SJSA1 (cell line): ENCODE measurements at regions not wholly inside any gene's neighbourhood (a gene's known extent, or its start where the extent isn't known, plus 50 kb on each side); places are given as distances from the start of the nearest gene placed in this dataset.
"Not testable (repeated sequence)": the region's sequence is repeated elsewhere in the genome, so short reads cannot be mapped to it uniquely, and the experiment has no call there.

Source experiments
- DNase-seq, 2 experiments: peaks; one replicate each; pipeline ENCODE4 v3.0.0-alpha.2; 2015 to 2020; ENCODE audit warnings: low spot score in 2 of 2, low read depth in 1 of 2
- H3K27ac ChIP-seq: fragments of 250-450 bp; sonication (Bioruptor Pico); 2 replicates; pipeline ENCODE4 v1.5.1; 2020; ENCODE audit warnings: mild to moderate bottlenecking, moderate library complexity
- H3K27me3 ChIP-seq: fragments of 250-450 bp; sonication (Bioruptor Pico); replicated peaks from 2 replicates; pipeline ENCODE4 v1.5.1; 2020; ENCODE audit warnings: mild to moderate bottlenecking, moderate library complexity
- H3K36me3 ChIP-seq: fragments of 250-450 bp; sonication (Bioruptor Pico); 2 replicates; pipeline ENCODE4 v1.5.1; 2020; ENCODE audit warnings: mild to moderate bottlenecking
- H3K4me1 ChIP-seq: fragments of 250-450 bp; sonication (Bioruptor Pico); replicated peaks from 2 replicates; pipeline ENCODE4 v1.6.1; 2021; ENCODE audit warnings: mild to moderate bottlenecking
- H3K4me3 ChIP-seq: fragments of 250-450 bp; sonication (Bioruptor Pico); 2 replicates; pipeline ENCODE4 v1.5.1; 2020; ENCODE audit warnings: mild to moderate bottlenecking
- H3K9me3 ChIP-seq: fragments of 250-450 bp; sonication (Bioruptor Pico); replicated peaks from 2 replicates; pipeline ENCODE4 v1.5.1; 2020; ENCODE audit warnings: mild to moderate bottlenecking

DNA sequence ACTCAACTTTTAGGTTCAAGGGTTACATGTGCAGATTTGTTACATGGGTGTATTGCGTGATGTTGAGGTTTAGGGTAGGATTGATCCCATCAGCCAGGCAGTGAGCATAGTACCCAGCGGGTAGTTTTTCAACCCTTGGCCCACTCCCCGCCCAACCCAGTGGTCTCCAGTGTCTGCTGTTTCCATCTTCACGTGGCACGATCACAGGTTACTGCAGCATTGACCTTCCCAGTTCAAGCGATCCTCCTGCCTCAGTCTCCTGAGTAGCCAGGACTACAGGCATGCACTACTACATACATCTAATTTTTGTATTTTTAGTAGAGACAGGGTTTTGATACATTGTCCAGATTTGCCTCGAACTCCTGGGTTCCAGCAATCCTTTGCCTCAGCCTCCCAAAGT is 905.7 kb upstream of the ZNF722 start:
- Histone ChIP-seq H3K27ac (no peak overlapping the region), H3K27me3 (no peaks in the 10 kb centered on the region), H3K4me1 (no peaks in the 10 kb centered on the region), H3K36me3 (no peaks in the 10 kb centered on the region), H3K4me3 (no peak overlapping the region), H3K9me3 (peaks cover 7% of the 10 kb centered on the region; the same call in 1 of the 2 replicates)
- no peak for DNase-seq

DNA sequence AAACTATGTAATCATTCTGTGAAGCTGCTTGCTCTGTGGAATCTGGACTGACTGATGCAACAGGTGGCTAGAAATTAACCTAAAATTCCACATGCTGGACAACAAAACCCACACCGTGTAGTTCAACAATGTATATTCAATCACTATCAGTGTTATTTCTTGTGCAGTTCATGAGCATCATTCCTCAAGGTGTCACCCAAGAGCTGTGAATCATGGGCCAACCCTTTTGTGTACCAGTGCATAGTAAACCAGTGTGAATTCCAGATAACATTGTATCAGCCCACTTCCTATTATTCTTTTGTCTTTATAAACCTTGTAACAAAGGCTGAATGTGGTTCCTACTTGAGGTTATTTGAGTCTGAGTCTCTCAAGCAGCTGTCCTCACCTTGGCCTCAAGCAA is 905.2 kb upstream of the ZNF722 start:
- no peak for DNase-seq
- Histone ChIP-seq H3K27me3 (no peaks in the 10 kb centered on the region), H3K4me1 (no peaks in the 10 kb centered on the region), H3K27ac (no peak overlapping the region), H3K4me3 (no peak overlapping the region), H3K36me3 (no peaks in the 10 kb centered on the region), H3K9me3 (peaks cover 7% of the 10 kb centered on the region; the same call in 1 of the 2 replicates)

DNA sequence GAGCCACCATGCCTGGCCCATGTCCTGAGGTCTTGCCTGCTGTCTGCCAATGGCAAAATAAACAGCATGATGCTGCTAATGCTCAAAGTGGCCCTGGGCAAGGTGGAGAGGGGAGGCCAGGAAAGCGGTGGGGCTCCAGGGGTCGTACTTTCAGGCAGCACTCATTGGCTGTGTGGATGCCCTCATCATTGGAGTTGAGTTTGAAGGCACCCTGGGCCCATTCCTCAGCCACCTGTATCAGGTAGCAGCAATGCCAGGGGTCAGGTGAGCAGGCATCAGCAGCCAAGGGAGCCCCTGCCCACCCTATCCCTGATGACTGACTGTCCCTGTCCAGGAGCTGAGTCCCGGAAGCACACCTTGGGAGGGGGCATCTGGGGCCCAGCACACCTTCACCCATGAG is 902.5 kb upstream of the ZNF722 start:
- Histone ChIP-seq H3K4me1 (no peaks in the 10 kb centered on the region), H3K4me3 (no peak overlapping the region), H3K36me3 (no peaks in the 10 kb centered on the region), H3K27me3 (no peaks in the 10 kb centered on the region), H3K9me3 (0 out of 2 replicates have a peak, but pooled peaks cover 3% of the 10 kb centered on the region), H3K27ac (no peak overlapping the region)
- no peak for DNase-seq

DNA sequence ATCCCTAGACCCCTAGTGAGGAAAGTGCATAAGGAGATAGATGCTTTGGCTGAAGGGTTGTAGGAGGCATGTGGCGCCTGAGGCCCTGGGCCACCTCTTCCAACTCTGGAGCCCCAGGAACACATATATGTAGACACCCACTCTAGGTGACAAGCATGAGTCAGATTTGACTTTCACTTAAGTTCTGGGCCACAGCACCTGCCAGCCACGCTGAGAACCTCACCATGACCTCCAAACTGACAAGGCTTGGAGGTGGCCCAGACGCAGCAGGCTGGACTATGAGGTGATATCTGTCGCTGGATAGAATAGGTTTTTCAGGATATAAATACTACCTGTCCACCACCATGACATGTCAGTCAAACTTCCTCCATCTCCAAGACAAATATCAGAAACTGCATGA is 894.0 kb upstream of the ZNF722 start:
- Histone ChIP-seq H3K27me3 (no peaks in the 10 kb centered on the region), H3K9me3 (0 out of 2 replicates have a peak, but pooled peaks cover 3% of the 10 kb centered on the region), H3K27ac (no peak overlapping the region), H3K4me3 (no peak overlapping the region), H3K36me3 (no peaks in the 10 kb centered on the region), H3K4me1 (no peaks in the 10 kb centered on the region)
- DNase-seq = no peak

- no peak overlapping the region for H3K4me3 ChIP-seq
- no peaks in the 10 kb centered on the region for H3K27me3 ChIP-seq
- H3K36me3 ChIP-seq = no peaks in the 10 kb centered on the region
- no peak for DNase-seq
- no peaks in the 10 kb centered on the region for H3K4me1 ChIP-seq
- 0 out of 2 replicates have a peak, but pooled peaks cover 3% of the 10 kb centered on the region for H3K9me3 ChIP-seq
- H3K27ac ChIP-seq = no peak overlapping the region
These were observed 892.7 kb upstream of the ZNF722 start for GRCh38 chr7:63105978-63106377.

- Histone ChIP-seq H3K9me3 (0 out of 2 replicates have a peak, but pooled peaks cover 3% of the 10 kb centered on the region), H3K27me3 (no peaks in the 10 kb centered on the region), H3K4me3 (no peak overlapping the region), H3K36me3 (no peaks in the 10 kb centered on the region), H3K27ac (no peak overlapping the region), H3K4me1 (no peaks in the 10 kb centered on the region)
- DNase-seq = no peak
These were observed 891.9 kb upstream of the ZNF722 start for GRCh38 chr7:63106506-63107388.

DNA sequence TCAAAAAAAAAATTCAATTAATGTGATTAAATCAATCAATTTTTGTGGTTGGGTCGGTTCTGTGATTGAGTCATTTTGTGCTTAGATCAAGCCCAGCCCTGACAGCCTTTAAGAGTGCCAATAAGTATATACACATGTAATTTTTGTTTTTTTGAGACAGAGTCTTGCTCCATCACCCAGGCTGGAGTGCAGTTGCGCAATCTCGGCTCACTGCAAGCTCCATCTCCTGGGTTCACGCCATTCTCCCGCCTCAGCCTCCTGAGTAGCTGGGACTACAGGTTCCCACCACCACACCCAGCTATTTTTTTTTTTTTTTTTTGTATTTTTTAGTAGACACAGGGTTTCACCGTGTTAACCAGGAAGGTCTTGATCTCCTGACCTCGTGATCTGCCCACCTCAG is 887.1 kb upstream of the ZNF722 start:
- not testable (repeated sequence) for H3K36me3 ChIP-seq, DNase-seq, H3K27me3 ChIP-seq, H3K4me1 ChIP-seq, H3K27ac ChIP-seq, H3K4me3 ChIP-seq, H3K9me3 ChIP-seq

GRCh38 chr7:63112764-63113712 is 885.6 kb upstream of the ZNF722 start:
- Histone ChIP-seq H3K27ac (no peak overlapping the region), H3K9me3 (peaks cover 4% of the 10 kb centered on the region; the same call in 1 of the 2 replicates), H3K27me3 (no peaks in the 10 kb centered on the region), H3K4me1 (no peaks in the 10 kb centered on the region), H3K4me3 (no peak overlapping the region), H3K36me3 (no peaks in the 10 kb centered on the region)
- DNase-seq = no peak

- H3K27ac ChIP-seq = no peak overlapping the region
- DNase-seq = no peak
- no peaks in the 10 kb centered on the region for H3K36me3 ChIP-seq
- no peak overlapping the region for H3K4me3 ChIP-seq
- H3K27me3 ChIP-seq = no peaks in the 10 kb centered on the region
- peaks cover 4% of the 10 kb centered on the region; the same call in 1 of the 2 replicates for H3K9me3 ChIP-seq
- no peaks in the 10 kb centered on the region for H3K4me1 ChIP-seq
These were observed 884.9 kb upstream of the ZNF722 start for GRCh38 chr7:63113713-63114285.

GRCh38 chr7:63114371-63114985 is 884.2 kb upstream of the ZNF722 start:
- no peaks in the 10 kb centered on the region for H3K36me3 ChIP-seq
- no peak overlapping the region for H3K27ac ChIP-seq

More at GRCh38 chr7:63114371-63114985, 884.2 kb upstream of the ZNF722 start:
- Histone ChIP-seq H3K4me1 (no peaks in the 10 kb centered on the region), H3K9me3 (peaks cover 4% of the 10 kb centered on the region; the same call in 1 of the 2 replicates), H3K27me3 (no peaks in the 10 kb centered on the region), H3K4me3 (no peak overlapping the region)
- DNase-seq = no peak
